Upper lobe of left lung (tissue), 4 donors: ENCODE measurements at regions not wholly inside any gene's neighbourhood (a gene's known extent, or its start where the extent isn't known, plus 50 kb on each side); places are given as distances from the start of the nearest gene placed in this dataset.

Experiments used
- CTCF ChIP-seq, 6 experiments: fragments of 450-650 bp in 4 of 6; fragments of 200-600 bp in 2 of 6; sonication (generic) in 2 of 6; IDR thresholded peaks; one replicate each; pipeline ENCODE4 v1.5.1; 2016 to 2019; ENCODE audit warnings: antibody characterized with exemption in 6 of 6
- POLR2A ChIP-seq, 4 donors: fragments of 450-650 bp; IDR thresholded peaks; one replicate each; pipeline ENCODE4 v1.5.1; 2016 to 2017; ENCODE audit warnings: antibody characterized with exemption in 4 of 4, mild to moderate bottlenecking in 2 of 4

- TF ChIP-seq CTCF (IDR thresholded peaks at IDR 0.05), result no peak
- no peak for TF ChIP-seq POLR2A (IDR thresholded peaks at IDR 0.05)
Measured at GRCh38 chr5:166428264-166428803, 1863.1 kb upstream of the WWC1 start.
